ENCODE measurements at regions not wholly inside any gene's neighbourhood (a gene's known extent, or its start where the extent isn't known, plus 50 kb on each side); places are given as distances from the start of the nearest gene placed in this dataset.

GRCh38 chr6:167441715-167442206, 116.9 kb downstream of the TTLL2 start:
- Histone ChIP-seq H3F3A (ENCODE audit: control insufficient read depth, insufficient read depth) (no peaks in the 10 kb centered on the region), H3K27ac (ENCODE audit: low read depth, low read length) (no peak overlapping the region), H3K4me3 (ENCODE audit: low read length) (no peak overlapping the region), H3K27me3 (ENCODE audit: control insufficient read depth, low read length) (no peaks in the 10 kb centered on the region), H3K9me2 (replicated peaks; ENCODE audit: control insufficient read depth, low read length) (no peaks in the 10 kb centered on the region), H3K4me1 (ENCODE audit: control insufficient read depth, low read length) (no peaks in the 10 kb centered on the region), H3K36me3 (ENCODE audit: control insufficient read depth, low read length) (no peaks in the 10 kb centered on the region), H4K20me1 (ENCODE audit: control insufficient read depth, insufficient read depth, low read depth, low read length) (no peaks in the 10 kb centered on the region), H3K9me3 (ENCODE audit: control insufficient read depth, insufficient read depth, low read length) (no peaks in the 10 kb centered on the region), H3K79me2 (ENCODE audit: control insufficient read depth, low read length) (no peaks in the 10 kb centered on the region), H3K4me2 (ENCODE audit: low read length) (no peak overlapping the region)
- no peak for TF ChIP-seq CTCF (IDR thresholded peaks at IDR 0.05; ENCODE audit: low read depth, low read length, poor library complexity, severe bottlenecking)
- no peak for TF ChIP-seq EZH2phosphoT487 (IDR thresholded peaks at IDR 0.05; ENCODE audit: borderline replicate concordance, low read length)

- no peak overlapping the region for H3K27ac ChIP-seq (ENCODE audit: low read depth, low read length)
- H4K20me1 ChIP-seq (ENCODE audit: control insufficient read depth, insufficient read depth, low read depth, low read length): no peaks in the 10 kb centered on the region
- H3K9me3 ChIP-seq (ENCODE audit: control insufficient read depth, insufficient read depth, low read length): no peaks in the 10 kb centered on the region
- no peaks in the 10 kb centered on the region for H3K4me1 ChIP-seq (ENCODE audit: control insufficient read depth, low read length)
- H3K79me2 ChIP-seq (ENCODE audit: control insufficient read depth, low read length): no peaks in the 10 kb centered on the region
- H3K4me3 ChIP-seq (ENCODE audit: low read length): no peak overlapping the region
- TF ChIP-seq EZH2phosphoT487 (IDR thresholded peaks at IDR 0.05; ENCODE audit: borderline replicate concordance, low read length): no peak
- no peak for TF ChIP-seq CTCF (IDR thresholded peaks at IDR 0.05; ENCODE audit: low read depth, low read length, poor library complexity, severe bottlenecking)
- no peaks in the 10 kb centered on the region for H3F3A ChIP-seq (ENCODE audit: control insufficient read depth, insufficient read depth)
- H3K36me3 ChIP-seq (ENCODE audit: control insufficient read depth, low read length): no peaks in the 10 kb centered on the region
- no peaks in the 10 kb centered on the region for H3K27me3 ChIP-seq (ENCODE audit: control insufficient read depth, low read length)
- no peak overlapping the region for H3K4me2 ChIP-seq (ENCODE audit: low read length)
- no peaks in the 10 kb centered on the region for H3K9me2 ChIP-seq (replicated peaks; ENCODE audit: control insufficient read depth, low read length)
Observed at GRCh38 chr6:167442245-167442644, 117.4 kb downstream of the TTLL2 start.

- Histone ChIP-seq H3K4me3 (ENCODE audit: low read length) (no peak overlapping the region), H3K79me2 (ENCODE audit: control insufficient read depth, low read length) (no peaks in the 10 kb centered on the region), H3K4me1 (ENCODE audit: control insufficient read depth, low read length) (no peaks in the 10 kb centered on the region), H3F3A (ENCODE audit: control insufficient read depth, insufficient read depth) (no peaks in the 10 kb centered on the region), H3K4me2 (ENCODE audit: low read length) (no peak overlapping the region), H3K27me3 (ENCODE audit: control insufficient read depth, low read length) (no peaks in the 10 kb centered on the region), H3K9me2 (replicated peaks; ENCODE audit: control insufficient read depth, low read length) (no peaks in the 10 kb centered on the region), H3K9me3 (ENCODE audit: control insufficient read depth, insufficient read depth, low read length) (no peaks in the 10 kb centered on the region), H3K36me3 (ENCODE audit: control insufficient read depth, low read length) (no peaks in the 10 kb centered on the region), H4K20me1 (ENCODE audit: control insufficient read depth, insufficient read depth, low read depth, low read length) (no peaks in the 10 kb centered on the region), H3K27ac (ENCODE audit: low read depth, low read length) (no peak overlapping the region)
- TF ChIP-seq CTCF (IDR thresholded peaks at IDR 0.05; ENCODE audit: low read depth, low read length, poor library complexity, severe bottlenecking) (no peak), EZH2phosphoT487 (IDR thresholded peaks at IDR 0.05; ENCODE audit: borderline replicate concordance, low read length) (no peak)
Observed at GRCh38 chr6:167442796-167443680, 118.2 kb downstream of the TTLL2 start.

Measured in DOHH2 (cell line).